ENCODE measurements at regions not wholly inside any gene's neighbourhood (a gene's known extent, or its start where the extent isn't known, plus 50 kb on each side); places are given as distances from the start of the nearest gene placed in this dataset.

DNA sequence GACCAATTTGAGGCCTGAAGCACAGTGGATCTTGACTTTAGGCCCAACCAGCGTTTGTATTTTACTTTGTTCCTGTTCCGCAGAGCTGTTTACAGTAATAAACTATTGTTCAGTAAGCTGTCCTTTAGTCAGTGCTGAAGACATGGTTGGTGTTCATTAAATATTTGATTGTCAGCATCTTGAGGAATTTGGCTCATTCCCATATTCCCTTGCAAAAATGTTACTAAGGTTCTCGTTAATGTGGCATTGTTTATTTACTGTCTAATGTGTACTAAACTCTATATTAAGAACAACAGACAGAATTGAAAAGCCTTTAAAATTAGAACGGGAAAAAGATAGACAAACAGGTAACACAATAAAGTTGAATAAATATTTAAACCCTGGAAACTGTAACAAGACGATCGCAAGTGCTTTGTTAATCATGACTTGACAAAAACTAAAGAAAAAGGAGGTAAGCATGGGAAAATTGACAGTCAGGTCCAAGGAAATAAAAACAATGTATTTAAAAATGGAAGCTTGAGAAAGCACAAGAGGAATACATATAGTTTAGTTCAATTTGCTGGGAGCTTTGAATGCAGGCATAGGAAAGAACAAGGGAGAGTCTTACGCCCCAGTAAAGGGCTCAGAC, 1060.8 kb upstream of the CRIM1 start:
- H3K9me3 ChIP-seq (ENCODE audit: control insufficient read depth, low read depth, low read length): no peaks in the 10 kb centered on the region

DNA sequence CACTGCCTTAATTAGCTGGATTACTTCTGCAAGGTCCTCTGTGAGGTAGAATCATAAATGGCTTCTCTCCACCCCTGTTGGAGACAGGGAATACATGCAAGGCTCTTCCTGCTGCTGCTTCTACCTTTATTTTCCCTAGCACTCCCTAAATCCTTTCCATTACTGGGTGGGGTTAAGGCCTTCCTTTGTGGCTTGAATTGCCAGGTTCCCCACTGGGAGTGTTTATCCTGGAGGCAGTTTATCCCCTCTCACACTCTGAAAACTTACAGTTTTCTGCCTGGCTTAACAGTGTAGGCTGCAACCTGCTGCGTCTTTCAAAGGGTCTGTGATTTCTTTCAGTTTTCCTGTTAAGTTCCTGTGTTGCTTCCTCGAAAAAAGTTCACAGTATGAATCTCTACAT, 1062.3 kb upstream of the CRIM1 start:
- H3K9ac ChIP-seq (ENCODE audit: low read length): no peak overlapping the region
- peaks cover 8% of the 10 kb centered on the region for H3K4me1 ChIP-seq (ENCODE audit: control insufficient read depth, low read depth, low read length)

More for the DNA sequence above, 1060.8 kb upstream of the CRIM1 start:
- no peaks in the 10 kb centered on the region for H3K27me3 ChIP-seq (ENCODE audit: control insufficient read depth, insufficient read depth, low read length)
- no peak overlapping the region for H3K9ac ChIP-seq (ENCODE audit: low read length)
- H3K36me3 ChIP-seq (ENCODE audit: control insufficient read depth, low read depth, low read length): no peaks in the 10 kb centered on the region
- peaks cover 8% of the 10 kb centered on the region for H3K4me1 ChIP-seq (ENCODE audit: control insufficient read depth, low read depth, low read length)
- H3K27ac ChIP-seq (ENCODE audit: low read length): no peak overlapping the region
- no peak overlapping the region for H3K4me3 ChIP-seq (ENCODE audit: low read length)

DNA sequence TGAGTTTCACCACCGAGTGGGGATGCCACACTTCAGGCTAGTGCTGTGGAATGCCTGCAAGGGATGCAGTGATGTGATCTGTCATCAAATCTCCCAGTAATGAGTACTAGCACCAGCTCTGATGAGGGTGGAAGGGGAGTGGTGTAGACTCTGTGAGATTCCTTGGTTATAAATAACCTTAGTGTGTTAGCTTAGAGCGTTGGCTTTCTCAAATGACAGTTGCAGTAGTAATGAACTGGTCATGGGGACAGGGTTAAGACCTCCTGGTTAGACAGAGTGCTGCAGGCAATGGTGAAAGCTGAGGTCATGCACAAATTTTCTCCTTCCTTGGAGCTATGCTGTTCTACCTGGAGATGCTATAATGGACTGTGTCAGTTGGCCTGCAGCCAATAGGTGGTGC, 1063.4 kb upstream of the CRIM1 start:
- Histone ChIP-seq H3K36me3 (ENCODE audit: control insufficient read depth, low read depth, low read length) (no peaks in the 10 kb centered on the region), H3K9me3 (ENCODE audit: control insufficient read depth, low read depth, low read length) (no peaks in the 10 kb centered on the region), H3K9ac (ENCODE audit: low read length) (no peak overlapping the region), H3K4me1 (ENCODE audit: control insufficient read depth, low read depth, low read length) (peaks cover 8% of the 10 kb centered on the region), H3K4me3 (ENCODE audit: low read length) (no peak overlapping the region), H3K27me3 (ENCODE audit: control insufficient read depth, insufficient read depth, low read length) (no peaks in the 10 kb centered on the region), H3K27ac (ENCODE audit: low read length) (no peak overlapping the region)

More for the DNA sequence above, 1062.3 kb upstream of the CRIM1 start:
- no peaks in the 10 kb centered on the region for H3K9me3 ChIP-seq (ENCODE audit: control insufficient read depth, low read depth, low read length)
- H3K4me3 ChIP-seq (ENCODE audit: low read length): no peak overlapping the region
- H3K27ac ChIP-seq (ENCODE audit: low read length): no peak overlapping the region
- no peaks in the 10 kb centered on the region for H3K36me3 ChIP-seq (ENCODE audit: control insufficient read depth, low read depth, low read length)
- no peaks in the 10 kb centered on the region for H3K27me3 ChIP-seq (ENCODE audit: control insufficient read depth, insufficient read depth, low read length)

DNA sequence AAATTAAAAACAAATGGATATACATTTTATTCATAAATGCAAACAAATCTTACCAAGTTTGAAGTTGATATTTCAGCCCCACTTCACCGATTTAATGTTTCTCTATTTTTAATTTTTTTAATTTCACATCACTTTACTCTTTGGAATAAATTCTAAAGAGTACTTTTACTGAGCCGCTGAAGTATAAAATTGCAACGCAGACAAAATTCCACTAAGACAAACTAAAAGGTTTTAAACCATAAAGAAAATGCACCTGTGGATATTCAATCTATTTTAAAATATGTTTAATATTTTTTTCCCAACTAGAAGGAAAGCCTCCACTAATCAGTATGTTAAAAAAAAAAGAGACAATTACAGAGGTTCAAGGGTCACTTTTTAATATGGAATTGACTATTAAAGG, 1073.9 kb upstream of the CRIM1 start:
- Histone ChIP-seq H3K9ac (ENCODE audit: low read length) (no peak overlapping the region), H3K27ac (ENCODE audit: low read length) (no peak overlapping the region), H3K27me3 (ENCODE audit: control insufficient read depth, insufficient read depth, low read length) (no peaks in the 10 kb centered on the region), H3K4me1 (ENCODE audit: control insufficient read depth, low read depth, low read length) (no peaks in the 10 kb centered on the region), H3K4me3 (ENCODE audit: low read length) (no peak overlapping the region), H3K36me3 (ENCODE audit: control insufficient read depth, low read depth, low read length) (no peaks in the 10 kb centered on the region), H3K9me3 (ENCODE audit: control insufficient read depth, low read depth, low read length) (no peaks in the 10 kb centered on the region)

DNA sequence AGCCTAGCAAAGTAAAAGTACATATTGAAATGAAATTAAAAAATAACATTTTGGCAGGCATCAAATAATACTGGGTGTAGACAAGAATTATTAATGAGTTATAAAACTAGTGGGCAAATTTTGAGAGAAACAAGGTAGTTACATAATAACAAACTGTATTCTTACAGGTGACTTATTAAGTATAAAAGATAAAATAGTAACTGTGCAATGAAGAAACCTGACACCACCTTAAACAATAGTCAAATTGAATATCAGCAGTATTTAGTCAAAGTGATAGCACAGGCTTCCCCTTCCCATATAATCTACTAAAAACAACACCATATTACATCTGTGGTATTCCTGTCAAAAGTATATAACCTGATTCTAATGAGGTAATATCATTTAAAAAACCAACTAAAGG, 1099.8 kb upstream of the CRIM1 start:
- no peak overlapping the region for H3K27ac ChIP-seq (ENCODE audit: low read length)
- no peak overlapping the region for H3K4me3 ChIP-seq (ENCODE audit: low read length)
- H3K36me3 ChIP-seq (ENCODE audit: control insufficient read depth, low read depth, low read length): no peaks in the 10 kb centered on the region
- no peaks in the 10 kb centered on the region for H3K9me3 ChIP-seq (ENCODE audit: control insufficient read depth, low read depth, low read length)
- no peaks in the 10 kb centered on the region for H3K27me3 ChIP-seq (ENCODE audit: control insufficient read depth, insufficient read depth, low read length)
- H3K9ac ChIP-seq (ENCODE audit: low read length): no peak overlapping the region
- H3K4me1 ChIP-seq (ENCODE audit: control insufficient read depth, low read depth, low read length): no peaks in the 10 kb centered on the region

DNA sequence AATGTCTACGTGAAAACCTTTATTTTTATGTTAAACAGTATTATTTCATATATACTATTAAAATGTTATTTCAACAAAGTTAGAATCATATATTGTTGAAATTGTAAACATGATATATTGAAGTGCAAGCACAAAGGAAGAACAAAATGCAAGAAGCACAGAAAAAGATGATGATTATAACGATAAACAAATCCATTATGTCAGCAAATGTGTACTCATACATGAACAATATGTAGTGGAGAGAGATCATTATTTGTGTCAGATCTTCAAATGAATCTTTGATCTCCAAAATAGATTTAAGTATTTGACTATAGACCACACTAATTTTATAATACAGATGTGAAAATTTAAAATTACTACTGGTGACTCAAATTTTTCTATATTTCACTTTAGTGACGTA, 1104.4 kb upstream of the CRIM1 start:
- no peak overlapping the region for H3K27ac ChIP-seq (ENCODE audit: low read length)
- H3K36me3 ChIP-seq (ENCODE audit: control insufficient read depth, low read depth, low read length): no peaks in the 10 kb centered on the region
- H3K9ac ChIP-seq (ENCODE audit: low read length): no peak overlapping the region
- no peaks in the 10 kb centered on the region for H3K9me3 ChIP-seq (ENCODE audit: control insufficient read depth, low read depth, low read length)
- no peak overlapping the region for H3K4me3 ChIP-seq (ENCODE audit: low read length)
- no peaks in the 10 kb centered on the region for H3K4me1 ChIP-seq (ENCODE audit: control insufficient read depth, low read depth, low read length)
- H3K27me3 ChIP-seq (ENCODE audit: control insufficient read depth, insufficient read depth, low read length): no peaks in the 10 kb centered on the region

DNA sequence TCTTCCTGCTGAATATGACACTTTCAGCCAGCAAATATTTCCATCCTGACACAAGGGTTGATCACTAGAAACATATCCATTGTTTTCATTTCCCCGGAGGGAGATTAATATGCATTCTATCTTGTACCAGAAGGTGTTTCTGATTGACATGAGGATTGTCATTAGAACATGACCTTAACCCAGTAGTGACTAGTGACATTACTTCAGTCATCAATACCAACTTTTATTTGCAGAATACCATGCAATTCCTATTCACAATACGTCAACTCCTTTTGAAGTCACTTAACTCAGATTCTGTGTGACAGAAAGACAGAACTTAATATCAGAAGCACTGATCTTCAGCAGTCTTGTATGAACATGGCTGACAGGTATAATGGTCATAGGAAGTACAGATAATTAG, 1108.9 kb upstream of the CRIM1 start:
- Histone ChIP-seq H3K4me1 (ENCODE audit: control insufficient read depth, low read depth, low read length) (no peaks in the 10 kb centered on the region), H3K36me3 (ENCODE audit: control insufficient read depth, low read depth, low read length) (no peaks in the 10 kb centered on the region), H3K9me3 (ENCODE audit: control insufficient read depth, low read depth, low read length) (no peaks in the 10 kb centered on the region), H3K9ac (ENCODE audit: low read length) (no peak overlapping the region), H3K27me3 (ENCODE audit: control insufficient read depth, insufficient read depth, low read length) (no peaks in the 10 kb centered on the region), H3K4me3 (ENCODE audit: low read length) (no peak overlapping the region), H3K27ac (ENCODE audit: low read length) (no peak overlapping the region)

DNA sequence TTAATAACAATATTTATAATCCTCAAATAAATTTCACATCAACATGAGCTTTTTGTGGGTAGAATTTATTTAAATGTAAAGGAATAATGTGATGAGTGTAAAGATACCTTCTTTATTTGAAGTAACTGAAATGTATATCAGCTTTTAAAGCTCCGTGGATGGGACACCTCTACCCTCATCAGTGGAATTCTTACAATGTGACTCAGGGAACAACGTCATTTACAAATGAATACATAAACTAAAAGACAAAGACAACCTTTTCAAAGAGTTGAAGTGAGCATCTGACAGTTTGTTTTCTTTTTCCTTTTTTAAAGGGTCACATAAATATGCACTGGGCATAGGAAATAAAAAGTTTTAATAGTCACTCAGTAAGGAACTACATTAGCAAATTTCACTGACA, 1127.0 kb upstream of the CRIM1 start:
- H3K4me3 ChIP-seq (ENCODE audit: low read length): peak overlapping the region; percentile 1
- no peaks in the 10 kb centered on the region for H3K9me3 ChIP-seq (ENCODE audit: control insufficient read depth, low read depth, low read length)
- peak overlapping the region; percentile 43 for H3K27ac ChIP-seq (ENCODE audit: low read length)
- H3K27me3 ChIP-seq (ENCODE audit: control insufficient read depth, insufficient read depth, low read length): no peaks in the 10 kb centered on the region
- H3K4me1 ChIP-seq (ENCODE audit: control insufficient read depth, low read depth, low read length): peaks cover 23% of the 10 kb centered on the region
- H3K36me3 ChIP-seq (ENCODE audit: control insufficient read depth, low read depth, low read length): no peaks in the 10 kb centered on the region
- no peak overlapping the region for H3K9ac ChIP-seq (ENCODE audit: low read length)

DNA sequence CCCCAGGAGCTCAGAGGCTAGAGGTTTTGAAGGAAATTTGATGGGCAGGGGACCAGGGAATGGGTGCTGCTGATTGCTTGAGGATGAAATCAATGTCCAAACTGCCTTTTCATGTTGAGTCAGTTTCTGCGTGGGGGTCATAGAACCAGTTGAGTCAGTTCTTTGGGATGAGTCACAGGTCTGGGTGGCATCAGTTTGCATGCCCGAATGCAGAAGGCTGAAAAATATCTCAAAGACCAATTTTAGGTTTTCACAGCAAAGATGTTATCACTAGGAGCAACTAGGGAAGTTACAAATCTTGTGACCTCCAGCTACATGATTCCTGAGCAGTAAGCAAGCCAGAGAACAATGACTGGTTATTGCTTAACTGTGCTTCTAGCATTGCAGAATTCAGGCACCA, 1135.1 kb upstream of the CRIM1 start:
- Histone ChIP-seq H3K36me3 (ENCODE audit: control insufficient read depth, low read depth, low read length) (no peaks in the 10 kb centered on the region), H3K9me3 (ENCODE audit: control insufficient read depth, low read depth, low read length) (peaks cover 4% of the 10 kb centered on the region), H3K27me3 (ENCODE audit: control insufficient read depth, insufficient read depth, low read length) (no peaks in the 10 kb centered on the region), H3K4me3 (ENCODE audit: low read length) (no peak overlapping the region), H3K27ac (ENCODE audit: low read length) (no peak overlapping the region), H3K9ac (ENCODE audit: low read length) (no peak overlapping the region), H3K4me1 (ENCODE audit: control insufficient read depth, low read depth, low read length) (no peaks in the 10 kb centered on the region)

DNA sequence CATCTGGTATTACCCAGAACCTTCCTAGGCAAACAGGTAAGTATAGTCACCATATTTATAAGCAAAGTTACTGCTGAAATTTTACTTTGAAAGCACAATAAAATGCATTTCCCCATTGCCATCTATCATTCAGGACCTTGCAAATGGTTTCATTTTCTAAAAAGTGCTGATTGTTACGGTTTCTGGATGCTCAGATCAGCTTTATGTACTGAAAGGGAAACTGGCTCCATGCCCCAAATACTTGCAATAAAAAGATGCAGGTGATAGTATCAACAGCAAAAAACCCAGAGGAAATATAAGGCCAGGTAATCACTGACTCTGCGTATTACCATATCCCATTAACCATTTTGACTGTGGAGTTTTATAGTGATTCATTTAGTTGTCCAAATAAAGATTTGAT, 1150.7 kb upstream of the CRIM1 start:
- no peaks in the 10 kb centered on the region for H3K9me3 ChIP-seq (ENCODE audit: control insufficient read depth, low read depth, low read length)
- H3K36me3 ChIP-seq (ENCODE audit: control insufficient read depth, low read depth, low read length): no peaks in the 10 kb centered on the region
- H3K27me3 ChIP-seq (ENCODE audit: control insufficient read depth, insufficient read depth, low read length): no peaks in the 10 kb centered on the region
- no peak overlapping the region for H3K4me3 ChIP-seq (ENCODE audit: low read length)
- no peak overlapping the region for H3K27ac ChIP-seq (ENCODE audit: low read length)
- no peak overlapping the region for H3K9ac ChIP-seq (ENCODE audit: low read length)
- H3K4me1 ChIP-seq (ENCODE audit: control insufficient read depth, low read depth, low read length): no peaks in the 10 kb centered on the region

DNA sequence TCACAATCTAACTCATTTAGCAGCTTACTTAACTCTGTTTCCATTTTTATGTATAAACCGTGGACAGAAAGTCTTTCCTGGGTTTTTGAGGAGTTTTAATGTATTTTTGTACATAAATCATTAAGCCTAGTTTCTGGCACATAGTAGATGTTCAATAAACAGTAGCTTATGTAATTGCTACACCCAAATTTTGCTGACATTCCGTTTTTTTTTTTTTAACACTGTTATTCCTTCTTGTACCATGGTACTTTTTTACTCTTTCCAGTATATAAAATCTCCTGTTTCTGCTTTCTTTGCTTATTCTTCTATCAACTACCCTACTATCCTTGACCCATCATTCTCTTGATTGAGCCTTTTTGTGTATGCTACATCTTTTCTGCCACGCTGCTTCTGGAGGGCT, 1151.3 kb upstream of the CRIM1 start:
- Histone ChIP-seq H3K9me3 (ENCODE audit: control insufficient read depth, low read depth, low read length) (no peaks in the 10 kb centered on the region), H3K27me3 (ENCODE audit: control insufficient read depth, insufficient read depth, low read length) (no peaks in the 10 kb centered on the region), H3K36me3 (ENCODE audit: control insufficient read depth, low read depth, low read length) (no peaks in the 10 kb centered on the region), H3K9ac (ENCODE audit: low read length) (no peak overlapping the region), H3K4me1 (ENCODE audit: control insufficient read depth, low read depth, low read length) (no peaks in the 10 kb centered on the region), H3K27ac (ENCODE audit: low read length) (no peak overlapping the region), H3K4me3 (ENCODE audit: low read length) (no peak overlapping the region)

DNA sequence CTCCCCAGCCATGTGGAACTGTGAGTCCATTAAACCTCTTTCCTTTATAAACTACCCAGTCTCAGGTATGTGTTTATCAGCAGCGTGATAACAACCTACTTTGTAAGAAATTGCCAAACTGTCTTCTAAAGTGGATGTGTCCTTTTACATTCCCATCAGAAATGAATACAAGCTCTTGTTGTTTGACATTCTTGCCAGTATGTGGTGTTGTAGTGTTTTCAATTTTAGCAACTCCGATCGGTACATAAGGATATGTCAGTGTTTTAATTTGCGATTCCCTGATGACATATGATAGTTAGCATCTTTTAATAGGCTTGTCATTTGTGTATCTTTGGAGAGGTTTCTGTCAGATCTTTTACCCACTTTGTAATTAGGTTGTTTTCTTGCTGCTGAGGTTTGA, 1156.3 kb upstream of the CRIM1 start:
- no peaks in the 10 kb centered on the region for H3K27me3 ChIP-seq (ENCODE audit: control insufficient read depth, insufficient read depth, low read length)
- H3K4me1 ChIP-seq (ENCODE audit: control insufficient read depth, low read depth, low read length): peaks cover 6% of the 10 kb centered on the region
- no peaks in the 10 kb centered on the region for H3K9me3 ChIP-seq (ENCODE audit: control insufficient read depth, low read depth, low read length)
- H3K36me3 ChIP-seq (ENCODE audit: control insufficient read depth, low read depth, low read length): no peaks in the 10 kb centered on the region
- H3K27ac ChIP-seq (ENCODE audit: low read length): no peak overlapping the region
- no peak overlapping the region for H3K9ac ChIP-seq (ENCODE audit: low read length)
- no peak overlapping the region for H3K4me3 ChIP-seq (ENCODE audit: low read length)
